MM.1S (cell line): ENCODE measurements at regions not wholly inside any gene's neighbourhood (a gene's known extent, or its start where the extent isn't known, plus 50 kb on each side); places are given as distances from the start of the nearest gene placed in this dataset.

Source experiments
- EZH2 ChIP-seq: fragments of 300-600 bp; sonication (generic); optimal IDR thresholded peaks from 2 replicates; pipeline ENCODE3; 2017; ENCODE audit warnings: low read depth, mild to moderate bottlenecking, antibody characterized with exemption, low read length, mixed read lengths
- TF ChIP-seq, protein P1 (sequence below): fragments of 300-600 bp; sonication (generic); IDR thresholded peaks from 2 replicates; pipeline ENCODE4 v1.5.1; 2016; ENCODE audit warnings: antibody characterized with exemption, low read length, mixed read lengths

DNA sequence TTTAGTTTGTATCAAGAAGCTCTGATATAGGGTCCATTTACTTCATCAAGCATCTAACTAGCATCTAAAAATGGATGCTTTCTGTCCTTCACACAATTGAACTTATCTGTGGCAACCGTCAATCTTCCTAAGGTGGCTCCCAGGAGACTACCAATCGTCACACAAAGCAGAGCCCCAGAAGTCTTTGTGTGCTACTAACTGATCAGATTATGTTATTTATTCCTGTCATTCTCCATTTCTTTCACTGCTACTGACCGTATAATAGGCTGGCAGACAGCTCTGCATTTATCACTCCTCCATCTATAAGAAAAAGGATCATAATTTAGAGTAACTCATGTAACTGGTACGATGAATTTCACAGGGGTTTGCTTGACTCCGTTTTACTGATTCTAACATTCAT is 585.0 kb upstream of the NXPH2 start:
- TF ChIP-seq, protein P1, sequence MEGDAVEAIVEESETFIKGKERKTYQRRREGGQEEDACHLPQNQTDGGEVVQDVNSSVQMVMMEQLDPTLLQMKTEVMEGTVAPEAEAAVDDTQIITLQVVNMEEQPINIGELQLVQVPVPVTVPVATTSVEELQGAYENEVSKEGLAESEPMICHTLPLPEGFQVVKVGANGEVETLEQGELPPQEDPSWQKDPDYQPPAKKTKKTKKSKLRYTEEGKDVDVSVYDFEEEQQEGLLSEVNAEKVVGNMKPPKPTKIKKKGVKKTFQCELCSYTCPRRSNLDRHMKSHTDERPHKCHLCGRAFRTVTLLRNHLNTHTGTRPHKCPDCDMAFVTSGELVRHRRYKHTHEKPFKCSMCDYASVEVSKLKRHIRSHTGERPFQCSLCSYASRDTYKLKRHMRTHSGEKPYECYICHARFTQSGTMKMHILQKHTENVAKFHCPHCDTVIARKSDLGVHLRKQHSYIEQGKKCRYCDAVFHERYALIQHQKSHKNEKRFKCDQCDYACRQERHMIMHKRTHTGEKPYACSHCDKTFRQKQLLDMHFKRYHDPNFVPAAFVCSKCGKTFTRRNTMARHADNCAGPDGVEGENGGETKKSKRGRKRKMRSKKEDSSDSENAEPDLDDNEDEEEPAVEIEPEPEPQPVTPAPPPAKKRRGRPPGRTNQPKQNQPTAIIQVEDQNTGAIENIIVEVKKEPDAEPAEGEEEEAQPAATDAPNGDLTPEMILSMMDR = no peak
- TF ChIP-seq EZH2 = no peak
